DMS114 treated with DMSO at 0.1 percent for 48 hours (cell line): ENCODE measurements at regions not wholly inside any gene's neighbourhood (a gene's known extent, or its start where the extent isn't known, plus 50 kb on each side); places are given as distances from the start of the nearest gene placed in this dataset.

ENCODE experiments used
- DNase-seq: peaks from one replicate; lab custom pipeline; 2025; ENCODE audit not compliant: unreplicated experiment; lab: John Stamatoyannopoulos, UW

DNA sequence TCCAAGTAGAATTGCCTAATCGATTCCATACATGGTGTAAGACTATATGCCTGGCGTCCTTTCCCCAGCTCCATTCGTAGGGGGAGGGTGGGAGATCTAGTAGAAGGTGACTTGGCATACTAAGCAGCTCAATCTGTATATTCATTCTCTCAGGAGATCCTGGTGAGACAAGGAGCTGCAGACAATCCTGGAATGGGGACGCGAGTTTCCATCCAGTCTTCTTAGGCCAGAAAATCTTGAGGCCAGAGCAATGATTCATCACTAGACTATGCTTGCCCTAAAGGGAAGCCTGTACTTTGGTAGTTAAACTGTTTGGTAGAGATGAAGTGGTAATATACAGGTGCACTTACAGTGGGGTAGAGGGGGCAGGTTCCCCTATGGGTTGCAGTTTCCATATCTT lies 468.7 kb downstream of the ADGRL2 start:
- DNase-seq: no peak

DNA sequence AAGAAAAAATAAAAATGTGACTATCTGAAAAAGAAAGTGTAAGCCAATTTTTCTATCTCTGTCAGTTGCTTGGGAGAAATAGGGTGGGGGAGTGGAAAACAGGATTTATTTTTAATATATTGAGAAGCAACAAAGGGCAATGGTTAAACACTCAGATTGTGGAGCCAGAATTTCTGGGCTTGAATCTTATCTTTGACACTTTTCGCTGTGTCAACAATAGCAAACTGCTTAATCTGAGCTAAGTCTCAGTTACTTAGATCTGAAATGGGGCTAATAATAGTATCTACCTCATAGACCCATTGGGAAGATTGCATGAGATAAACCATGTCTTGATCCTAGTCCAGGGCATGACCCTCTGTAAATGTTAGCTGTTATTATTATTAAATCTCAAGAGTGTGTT lies 468.1 kb downstream of the ADGRL2 start:
- DNase-seq: no peak

DNA sequence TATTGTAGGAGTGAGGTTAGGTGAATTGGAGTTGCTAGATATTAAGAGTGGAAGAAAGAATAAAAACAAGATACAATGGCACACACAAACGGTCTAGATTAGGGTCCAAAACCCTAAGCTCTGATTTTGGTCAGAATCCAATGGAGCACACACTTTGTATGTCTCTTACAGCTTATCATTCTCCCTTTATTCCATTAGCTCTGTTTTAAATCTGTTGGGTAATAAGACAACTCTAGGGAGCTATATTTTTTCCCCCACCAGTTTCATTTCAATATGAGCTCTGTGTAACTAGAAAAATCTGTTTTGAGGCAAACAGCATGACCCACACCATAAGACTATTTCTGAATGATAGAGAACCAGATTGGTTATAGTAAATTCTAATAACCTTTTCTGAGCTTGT lies 465.6 kb downstream of the ADGRL2 start:
- DNase-seq: no peak

DNA sequence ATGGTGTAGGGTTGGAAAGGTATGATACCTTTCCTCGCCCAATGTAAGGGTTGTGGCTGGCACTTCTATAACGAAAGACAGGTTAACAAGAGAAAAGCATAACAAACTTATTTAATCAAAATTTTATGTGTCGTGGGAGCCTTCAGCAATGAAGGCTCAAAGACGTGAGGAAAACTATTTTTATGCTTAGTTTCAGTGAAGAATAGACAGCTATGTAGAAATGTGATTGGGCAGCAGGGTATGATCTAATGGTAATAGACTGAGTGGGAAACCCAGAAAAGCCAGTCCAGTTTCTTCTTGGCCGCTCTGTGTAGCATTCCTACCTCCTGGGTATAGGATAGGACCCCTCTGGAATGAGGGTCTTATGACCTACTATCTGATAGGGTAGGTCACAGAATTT lies 464.7 kb downstream of the ADGRL2 start:
- DNase-seq: no peak

DNA sequence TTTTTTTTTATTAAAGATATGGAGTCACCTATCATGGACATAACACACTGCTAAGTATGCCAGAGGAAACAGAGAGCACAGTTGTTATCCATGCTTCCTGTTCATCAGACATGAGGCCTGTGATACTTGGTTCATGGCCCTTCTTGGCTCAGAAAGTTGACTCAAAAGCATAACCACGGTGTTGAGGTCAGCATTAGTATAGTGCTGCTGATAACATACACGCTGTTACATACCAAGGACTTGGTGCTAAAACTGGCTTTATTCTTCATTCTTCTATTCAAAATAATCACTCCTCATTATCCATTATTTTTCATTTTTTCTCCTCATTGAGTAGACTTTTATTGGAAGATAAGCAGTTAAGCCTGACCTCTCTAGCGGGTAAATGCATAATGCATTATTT lies 464.1 kb downstream of the ADGRL2 start:
- no peak for DNase-seq

DNA sequence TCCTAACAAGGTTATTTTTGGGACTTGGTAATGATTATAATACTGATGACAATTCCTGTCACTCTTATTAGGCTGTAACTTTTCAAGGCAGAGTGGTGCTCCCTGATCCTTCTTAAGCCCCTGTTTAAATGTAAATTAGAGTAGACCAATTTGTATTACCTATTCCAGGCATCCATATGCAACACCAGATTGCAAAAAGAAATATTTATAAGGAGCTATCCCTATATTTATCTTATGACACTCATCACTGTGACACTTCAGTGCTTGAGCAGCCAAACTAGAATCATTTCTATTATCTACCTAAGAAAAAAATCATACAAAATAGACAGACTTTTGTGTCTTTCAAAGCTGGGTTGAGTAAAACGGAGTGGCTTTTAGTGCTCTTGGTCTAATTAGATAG lies 462.7 kb downstream of the ADGRL2 start:
- no peak for DNase-seq

DNA sequence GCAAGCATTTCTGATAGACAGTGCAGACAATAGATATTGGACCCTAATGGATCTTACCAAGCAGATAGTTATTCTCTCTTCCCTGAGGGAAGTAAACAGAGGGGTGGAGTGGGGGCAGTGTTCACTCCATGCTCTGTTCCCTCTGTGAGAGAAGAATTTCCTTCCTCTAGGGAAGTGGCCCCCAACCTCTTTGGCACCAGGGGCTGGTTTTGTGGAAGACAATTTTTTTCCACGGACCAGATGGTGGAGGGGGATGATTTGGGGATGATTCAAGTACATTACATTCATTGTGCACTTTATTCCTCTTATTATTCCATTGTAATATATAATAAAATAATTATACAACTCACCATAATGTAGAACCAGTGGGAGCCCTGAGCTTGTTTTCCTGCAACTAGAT lies 459.9 kb downstream of the ADGRL2 start:
- no peak for DNase-seq

DNA sequence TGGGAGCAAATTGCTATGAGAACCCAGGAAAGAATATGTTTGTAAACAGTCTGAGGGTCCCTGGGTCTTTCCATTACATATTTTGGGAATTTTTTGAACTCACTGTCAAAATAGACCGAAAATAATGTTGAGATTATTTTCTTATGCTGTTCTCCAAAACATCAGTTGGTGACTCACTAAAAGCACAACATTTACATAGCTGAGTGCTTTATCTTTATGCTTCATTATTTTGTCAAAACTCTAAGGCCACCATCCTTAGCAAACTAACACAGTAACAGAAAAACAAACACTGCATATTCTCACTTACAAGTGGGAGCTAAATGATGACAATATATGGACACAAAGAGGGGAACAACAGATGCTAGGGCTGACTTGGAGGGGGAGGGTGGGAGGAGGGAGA lies 459.3 kb downstream of the ADGRL2 start:
- DNase-seq: no peak

DNA sequence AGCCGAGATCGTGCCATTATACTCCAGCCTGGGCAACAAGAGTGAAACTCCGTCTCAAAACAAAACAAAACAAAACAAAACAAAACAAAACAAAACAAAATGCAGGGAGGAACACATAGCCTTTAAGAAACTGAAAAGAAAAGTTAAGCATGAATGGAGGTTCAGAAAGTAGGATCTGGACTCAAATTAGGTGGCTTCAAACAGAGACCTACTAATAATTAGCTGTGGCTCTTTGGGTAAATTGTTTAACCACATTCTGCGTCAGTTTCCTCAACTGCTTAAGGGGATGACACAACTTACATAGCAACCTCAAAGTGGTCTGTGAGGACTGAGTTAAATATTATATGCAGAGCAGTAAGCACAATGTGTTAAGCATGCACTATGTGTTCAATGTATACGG lies 458.2 kb downstream of the ADGRL2 start:
- DNase-seq: no peak

DNA sequence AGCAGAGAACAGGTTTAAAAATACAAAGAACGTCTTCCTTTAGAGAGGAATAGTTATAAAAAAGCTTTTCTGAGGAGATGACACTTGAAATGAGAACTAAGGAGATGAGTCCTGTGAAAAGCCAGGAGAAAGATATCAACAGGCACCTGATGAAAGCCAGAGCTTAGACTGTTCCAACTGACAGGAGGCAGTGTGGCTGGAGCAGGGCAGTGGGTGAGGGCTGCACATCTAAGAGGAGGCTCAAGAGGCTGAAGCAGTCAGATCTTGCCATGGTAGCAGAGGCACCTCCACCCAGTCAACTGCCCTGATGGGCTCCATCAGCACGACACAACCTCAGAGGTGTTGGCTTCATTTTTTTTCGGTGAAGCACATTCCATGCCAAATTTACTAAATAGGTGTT lies 445.3 kb downstream of the ADGRL2 start:
- DNase-seq: no peak

DNA sequence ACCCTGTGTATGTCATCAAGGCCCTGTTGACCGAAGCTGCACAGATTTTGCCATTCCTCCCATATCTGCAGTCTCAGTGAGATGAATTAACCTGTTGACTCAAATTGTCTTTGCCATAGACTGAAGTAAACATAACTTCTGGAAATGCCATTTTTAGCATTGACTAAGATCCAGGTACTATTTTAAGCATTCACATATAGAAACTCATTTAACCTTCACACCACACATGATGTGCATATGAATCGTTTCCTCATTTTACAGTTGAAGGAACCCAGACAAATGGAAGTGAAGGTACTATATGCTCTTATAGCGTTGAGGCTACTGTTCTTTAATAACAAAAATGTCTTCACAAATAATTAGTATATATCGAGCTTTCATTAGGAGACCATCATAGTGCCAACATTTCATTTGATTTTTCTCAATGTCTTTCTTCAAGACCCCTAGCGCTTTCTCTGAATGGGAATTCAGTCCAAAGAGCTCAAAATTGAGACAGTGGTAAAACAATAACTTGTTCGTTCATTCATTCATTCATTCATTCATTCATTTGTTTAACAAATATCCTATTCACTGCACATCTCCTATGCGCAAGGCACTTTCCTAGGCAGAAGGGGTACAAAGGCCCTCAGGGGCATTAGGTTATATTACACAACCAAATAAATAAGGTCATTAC lies 444.7 kb downstream of the ADGRL2 start:
- DNase-seq: no peak

DNA sequence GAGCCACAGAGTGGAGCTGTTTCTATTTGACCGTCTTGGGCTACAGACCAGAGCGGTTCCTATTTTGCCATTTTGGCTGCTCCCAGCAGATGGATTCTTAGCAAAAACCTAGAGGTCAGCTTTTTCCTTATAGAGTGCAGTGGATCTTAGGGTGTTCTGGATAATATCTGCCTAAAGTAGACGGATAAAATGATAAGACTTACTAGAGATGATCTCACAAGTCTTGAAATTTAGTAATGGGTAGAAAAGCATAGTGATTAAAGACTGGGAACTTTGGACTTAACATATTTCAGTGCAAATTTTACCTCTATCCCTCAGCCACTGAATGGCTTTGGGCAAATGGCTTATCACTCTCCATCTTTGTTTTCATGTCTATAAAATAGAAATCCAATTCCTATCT lies 439.8 kb downstream of the ADGRL2 start:
- DNase-seq: no peak

DNA sequence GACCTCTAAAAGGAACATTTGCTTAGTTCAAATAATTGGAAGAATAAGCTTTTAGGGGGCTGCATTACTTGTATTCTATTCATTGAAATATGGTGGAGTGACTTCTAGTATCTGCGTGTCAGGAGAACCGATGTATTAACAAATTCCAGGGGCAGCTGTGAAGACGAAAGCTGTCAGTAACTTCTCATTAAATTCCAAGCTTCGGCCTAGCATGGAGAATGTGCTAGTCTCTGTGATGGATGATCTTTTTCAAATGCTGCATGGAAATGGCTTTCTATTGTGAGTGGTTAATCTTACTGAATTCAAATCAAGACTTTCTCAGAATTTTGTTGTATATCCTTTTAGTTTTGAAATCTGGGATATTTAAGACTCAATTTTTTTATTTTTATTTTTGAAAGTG lies 429.9 kb downstream of the ADGRL2 start:
- DNase-seq: no peak

DNA sequence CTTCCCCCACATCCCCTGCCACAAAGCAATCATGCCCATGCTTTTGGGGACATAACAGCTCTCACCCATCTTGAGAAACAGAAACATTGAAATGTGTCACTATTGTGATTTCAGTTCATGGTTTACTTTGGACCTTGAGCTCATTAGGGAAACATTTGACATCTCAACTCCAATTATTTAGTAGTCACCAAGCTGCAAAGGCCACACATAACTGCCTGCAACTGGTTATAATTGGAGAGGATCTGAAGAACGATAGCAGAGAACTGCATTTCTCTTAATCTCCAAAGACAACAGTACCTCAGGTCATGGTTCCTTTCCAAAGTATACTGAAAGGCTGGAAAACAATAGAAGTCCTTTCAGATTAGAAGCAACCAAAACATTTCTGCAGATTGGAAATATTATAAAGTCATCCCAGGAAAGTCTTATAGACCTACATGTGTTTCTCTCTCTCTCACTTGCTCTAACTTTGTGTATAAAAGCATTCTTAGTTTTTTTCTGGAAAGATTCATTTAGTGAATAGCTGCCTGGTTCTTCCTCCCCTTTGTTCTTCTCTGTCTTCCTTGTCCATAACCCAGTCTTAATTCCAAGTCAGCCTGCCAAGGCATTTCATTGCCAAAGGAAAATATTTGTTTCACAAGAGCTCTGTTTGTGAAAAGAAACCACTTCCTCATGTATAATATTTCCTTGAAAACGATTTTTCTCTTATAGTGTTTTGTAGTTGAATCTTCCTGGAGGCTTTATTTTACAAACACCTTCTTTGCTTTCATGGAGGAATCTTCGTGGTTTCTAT lies 426.8 kb downstream of the ADGRL2 start:
- no peak for DNase-seq

DNA sequence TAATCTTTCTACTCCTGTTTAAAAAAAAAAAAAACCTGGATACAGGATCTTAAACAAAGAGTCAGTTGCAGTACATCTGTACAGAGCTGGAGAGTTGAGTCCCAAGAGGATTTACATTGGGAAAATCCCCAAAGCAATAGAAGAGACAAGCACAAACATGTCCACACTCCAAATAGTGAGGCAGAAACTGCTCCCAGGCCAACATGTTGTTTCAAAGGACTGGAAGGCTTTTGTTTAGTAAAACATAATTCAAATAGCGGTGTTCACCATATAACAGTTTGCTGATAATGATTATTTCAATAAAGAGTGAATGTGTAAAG lies 425.4 kb downstream of the ADGRL2 start:
- DNase-seq: no peak

DNA sequence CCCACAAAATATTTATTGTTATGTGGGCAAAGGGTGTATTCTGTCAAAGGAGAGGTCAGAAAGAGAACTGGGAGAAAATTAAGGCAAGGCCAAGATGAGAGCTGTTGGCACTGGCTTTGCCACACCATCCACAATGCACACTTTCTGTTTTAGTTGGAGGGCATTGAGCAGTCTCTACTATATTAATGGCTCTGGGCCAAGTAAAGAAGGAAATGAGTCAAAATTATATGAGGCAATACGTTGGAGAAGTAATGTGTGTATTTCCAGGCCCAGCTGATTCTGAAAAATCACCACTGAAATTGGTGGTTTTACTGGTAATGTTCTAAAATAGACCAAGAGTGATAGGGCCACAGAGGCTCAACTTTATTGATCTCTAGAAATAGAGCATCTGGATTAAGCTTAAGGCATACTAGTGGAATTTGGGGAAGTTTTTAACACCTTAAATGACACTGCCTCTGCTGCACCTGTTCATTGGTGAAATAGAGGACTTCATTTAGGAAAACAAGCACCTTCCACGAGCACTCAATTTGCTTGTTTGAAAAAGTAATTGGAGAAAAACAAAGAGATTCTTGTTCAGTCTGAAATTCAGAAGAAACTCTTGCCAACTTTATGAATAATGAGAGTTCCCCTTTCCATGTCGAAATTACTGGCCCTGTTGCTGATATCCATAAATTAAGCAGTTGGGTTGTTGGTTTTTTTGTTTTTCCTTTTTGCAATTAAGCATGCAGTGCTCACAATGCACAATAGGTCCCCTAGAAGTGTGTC lies 424.9 kb downstream of the ADGRL2 start:
- DNase-seq: no peak

DNA sequence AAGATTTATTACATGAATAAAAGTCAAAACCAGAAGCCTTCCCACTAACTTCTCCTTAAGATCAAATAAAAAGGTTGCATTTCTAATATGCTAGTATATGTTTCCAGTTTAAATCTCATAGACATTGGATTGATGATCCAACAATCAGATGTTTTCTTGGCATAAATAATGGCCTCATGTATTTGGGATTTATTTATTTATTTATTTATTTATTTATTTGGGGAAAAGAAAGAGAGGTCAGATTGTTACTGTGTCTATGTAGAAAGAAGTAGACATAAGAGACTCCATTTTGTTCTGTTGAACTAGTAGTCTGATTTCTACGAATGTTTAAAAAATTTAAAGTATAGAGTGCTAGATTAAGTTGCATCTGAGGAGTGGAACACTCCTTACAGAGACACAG lies 422.4 kb downstream of the ADGRL2 start:
- DNase-seq: no peak

DNA sequence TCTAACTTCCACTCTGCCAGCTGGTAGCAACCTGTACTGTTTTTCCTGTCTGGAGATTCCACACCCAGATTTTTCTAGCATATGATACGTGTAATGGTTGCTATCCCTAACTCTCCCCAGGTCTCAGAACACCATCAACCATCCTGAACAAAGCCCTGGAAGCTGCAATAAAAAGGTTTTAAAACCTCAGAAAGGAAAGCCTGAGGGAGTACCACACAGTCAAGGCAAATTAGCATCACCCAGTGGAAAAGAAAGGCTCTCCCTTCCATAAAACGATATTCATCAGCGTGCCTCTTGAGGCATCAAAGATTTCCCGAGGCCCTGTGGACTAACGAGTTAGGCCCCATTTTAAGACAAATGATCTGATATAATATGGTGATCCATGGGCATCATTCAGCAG lies 421.0 kb downstream of the ADGRL2 start:
- DNase-seq: no peak

DNA sequence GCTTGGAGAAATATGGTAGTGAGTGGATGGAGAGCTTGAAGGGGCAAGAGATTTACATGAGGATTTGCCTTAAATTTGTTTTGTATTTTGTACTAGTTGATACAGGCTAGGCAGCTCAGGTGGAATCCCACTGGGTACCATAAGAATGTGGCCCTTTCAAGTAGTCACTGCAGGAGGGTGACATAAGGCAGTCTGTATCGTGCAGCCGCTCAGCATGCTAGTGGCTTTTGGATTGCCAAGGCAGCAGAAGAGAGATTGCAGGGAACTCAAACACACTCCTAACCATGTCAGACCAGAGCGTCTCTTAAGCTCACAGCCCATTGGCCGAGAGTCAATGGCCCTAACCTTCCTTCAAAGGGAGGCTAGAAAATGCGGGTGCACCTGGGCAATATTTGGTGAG lies 420.0 kb downstream of the ADGRL2 start:
- no peak for DNase-seq

DNA sequence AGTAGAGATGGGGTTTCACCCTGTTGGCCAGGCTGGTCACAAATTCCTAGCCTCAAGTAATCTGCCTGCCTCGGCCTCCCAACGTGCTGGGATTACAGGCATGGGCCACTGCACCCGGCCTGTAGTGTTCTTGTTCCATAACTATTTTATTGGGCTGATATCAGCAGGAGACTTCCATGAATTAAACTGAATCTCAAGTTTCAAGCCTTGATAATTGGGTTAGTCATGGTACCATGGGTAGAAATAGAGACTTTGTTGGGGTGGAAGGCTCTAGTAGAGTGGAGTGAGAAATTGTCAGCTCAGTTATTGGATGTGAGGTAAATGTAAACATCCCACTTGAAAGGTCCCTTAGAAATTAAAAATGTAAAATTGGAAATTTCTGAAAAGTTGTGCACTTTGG lies 419.1 kb downstream of the ADGRL2 start:
- no peak for DNase-seq

DNA sequence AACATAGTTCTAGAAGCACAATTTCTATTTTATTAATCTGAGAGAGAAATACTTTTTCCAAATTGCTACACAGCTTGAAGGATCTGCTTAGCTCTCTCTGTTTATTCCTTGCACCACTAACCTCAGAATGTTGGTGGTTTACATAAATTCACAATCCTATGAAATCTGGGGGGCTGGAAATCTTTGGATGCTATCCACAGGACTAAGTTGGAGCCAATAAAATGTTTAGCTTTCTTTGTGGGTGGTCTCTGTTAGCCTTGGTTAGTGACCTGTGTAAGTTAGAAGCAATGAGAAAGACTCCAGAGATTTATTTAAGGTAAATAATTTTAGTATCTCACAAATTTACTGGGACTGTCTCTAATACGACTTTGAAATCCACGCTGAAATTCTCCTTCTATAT lies 418.1 kb downstream of the ADGRL2 start:
- no peak for DNase-seq

DNA sequence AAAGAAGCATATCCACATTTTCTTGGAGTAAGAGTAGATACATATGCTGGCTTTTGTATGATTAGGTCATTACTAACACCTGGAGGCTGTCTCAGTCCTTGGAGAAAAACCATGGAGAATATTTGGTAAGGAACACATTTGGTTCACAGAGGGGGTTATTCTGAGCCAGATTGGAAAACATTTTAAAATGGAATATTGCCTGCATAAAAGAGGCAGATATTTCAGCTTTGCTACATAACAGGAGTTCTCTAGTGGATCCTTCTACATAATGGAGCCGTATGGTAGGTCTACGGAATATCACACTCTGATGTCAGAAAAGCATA lies 415.1 kb downstream of the ADGRL2 start:
- DNase-seq: no peak
